PC-9 (cell line): ENCODE measurements at regions not wholly inside any gene's neighbourhood (a gene's known extent, or its start where the extent isn't known, plus 50 kb on each side); places are given as distances from the start of the nearest gene placed in this dataset.
"Not testable (repeated sequence)": the region's sequence is repeated elsewhere in the genome, so short reads cannot be mapped to it uniquely, and the experiment has no call there.

Source experiments
- BruUV-seq: library from RNA; stranded (reverse); fragments of 400-500 nt; replicated peaks from 2 replicates; lab custom pipeline; 2021; lab: Mats Ljungman, UMichigan
- CTCF ChIA-PET: fragments of 300-600 bp; sonication (Branson Sonifier 250); formaldehyde crosslinking; loops from one replicate; lab custom pipeline; 2022; ENCODE audit warnings: antibody characterized with exemption; lab: Charles Lee
- POLR2A ChIA-PET: fragments of 300-600 bp; sonication (Branson Sonifier 250); formaldehyde crosslinking; loops from one replicate; lab custom pipeline; 2022; ENCODE audit warnings: antibody characterized with exemption; ENCODE audit not compliant: unreplicated experiment; lab: Charles Lee
- DNase-seq, 2 experiments: peaks; one replicate each; pipeline versions ENCODE4 v3.0.0 to v3.0.0-alpha.2; 2015 to 2022; ENCODE audit warnings: mixed read lengths in 1 of 2
- H2AFZ ChIP-seq: fragments of 200-600 bp; sonication (generic); 2 replicates; pipeline ENCODE4 v1.8.1; 2017; ENCODE audit warnings: antibody characterized with exemption
- H3F3A ChIP-seq: fragments of 200-600 bp; sonication (generic); 2 replicates; pipeline ENCODE4 v1.8.1; 2017; ENCODE audit warnings: antibody characterized with exemption, mild to moderate bottlenecking, low read depth; ENCODE audit not compliant: insufficient read depth
- H3K27ac ChIP-seq: fragments of 200-600 bp; sonication (generic); 2 replicates; pipeline ENCODE4 v1.6.1; 2016; ENCODE audit warnings: mixed run types
- H3K27me3 ChIP-seq: fragments of 200-600 bp; sonication (generic); 2 replicates; pipeline ENCODE4 v1.6.1; 2016; ENCODE audit warnings: low read depth, mixed run types; ENCODE audit not compliant: insufficient read depth
- H3K36me3 ChIP-seq: fragments of 200-600 bp; sonication (generic); 2 replicates; pipeline ENCODE4 v1.6.1; 2016; ENCODE audit warnings: low read depth, mixed run types
- H3K4me1 ChIP-seq: fragments of 200-600 bp; sonication (generic); replicated peaks from 2 replicates; pipeline ENCODE4 v1.6.1; 2016; ENCODE audit warnings: mixed run types; ENCODE audit not compliant: insufficient read depth
- H3K4me2 ChIP-seq: fragments of 200-600 bp; sonication (generic); 2 replicates; pipeline ENCODE4 v1.6.1; 2017; ENCODE audit warnings: mixed run types
- H3K4me3 ChIP-seq: fragments of 200-600 bp; sonication (generic); 2 replicates; pipeline ENCODE4 v1.6.1; 2016; ENCODE audit warnings: mixed run types
- H3K79me2 ChIP-seq: fragments of 200-600 bp; sonication (generic); 2 replicates; pipeline ENCODE4 v1.6.1; 2017; ENCODE audit warnings: low read depth, mixed run types
- H3K9me2 ChIP-seq: fragments of 200-600 bp; sonication (generic); 2 replicates; pipeline ENCODE4 v1.8.1; 2017; ENCODE audit warnings: mild to moderate bottlenecking; ENCODE audit not compliant: insufficient read depth
- H3K9me3 ChIP-seq: fragments of 200-600 bp; sonication (generic); 2 replicates; pipeline ENCODE4 v1.8.1; 2016; ENCODE audit warnings: low read depth; ENCODE audit not compliant: insufficient read depth
- H4K20me1 ChIP-seq: fragments of 200-600 bp; sonication (generic); 2 replicates; pipeline ENCODE4 v1.8.1; 2017; ENCODE audit not compliant: insufficient read depth
- EZH2 ChIP-seq: fragments of 200-600 bp; sonication (generic); IDR thresholded peaks from 2 replicates; pipeline ENCODE4 v1.8.0; 2017; ENCODE audit warnings: antibody characterized with exemption, low read depth
- intact Hi-C: fragments of 100-400 bp; cut with micrococcal nuclease; formaldehyde crosslinking; loops from one replicate; pipeline ENCODE4 v1.10.0; 2022; ENCODE audit not compliant: unreplicated experiment
- TF ChIP-seq, protein P1 (sequence below): fragments of 200-600 bp; sonication (generic); conservative IDR thresholded peaks from 2 replicates; pipeline ENCODE4 v1.6.1; 2017; ENCODE audit warnings: mixed run types, antibody characterized with exemption, mild to moderate bottlenecking, moderate library complexity

DNA sequence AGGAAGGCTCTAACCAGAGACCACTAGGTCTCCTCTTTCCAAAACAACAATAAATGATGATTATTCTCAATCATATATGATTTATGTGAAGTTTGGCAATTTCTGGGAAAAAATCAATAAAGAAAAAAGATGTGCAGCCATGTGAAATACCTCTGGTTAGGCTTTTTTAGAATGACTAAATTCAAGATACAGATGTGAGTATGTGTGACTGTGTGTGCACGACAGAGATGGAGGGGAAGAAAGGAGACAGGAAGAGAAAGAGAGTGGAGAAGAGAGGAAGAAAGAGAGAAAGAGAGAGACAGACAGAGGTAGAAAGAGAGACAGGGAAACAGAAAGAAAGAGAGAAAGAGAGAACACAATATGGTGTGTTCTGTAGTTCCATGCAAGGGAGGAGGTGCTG, 558.6 kb upstream of the CDH5 start:
- Histone ChIP-seq H3K9me3 (no peaks in the 10 kb centered on the region), H3K9me2 (no peaks in the 10 kb centered on the region), H3K27me3 (peaks cover 15% of the 10 kb centered on the region), H3F3A (no peaks in the 10 kb centered on the region), H3K27ac (no peak overlapping the region), H3K79me2 (no peaks in the 10 kb centered on the region), H3K4me3 (no peak overlapping the region), H3K4me1 (no peaks in the 10 kb centered on the region), H4K20me1 (no peaks in the 10 kb centered on the region), H3K4me2 (no peak overlapping the region), H2AFZ (no peak overlapping the region), H3K36me3 (no peaks in the 10 kb centered on the region)
- DNase-seq = no peak
- TF ChIP-seq EZH2 = no peak
- TF ChIP-seq, protein P1, sequence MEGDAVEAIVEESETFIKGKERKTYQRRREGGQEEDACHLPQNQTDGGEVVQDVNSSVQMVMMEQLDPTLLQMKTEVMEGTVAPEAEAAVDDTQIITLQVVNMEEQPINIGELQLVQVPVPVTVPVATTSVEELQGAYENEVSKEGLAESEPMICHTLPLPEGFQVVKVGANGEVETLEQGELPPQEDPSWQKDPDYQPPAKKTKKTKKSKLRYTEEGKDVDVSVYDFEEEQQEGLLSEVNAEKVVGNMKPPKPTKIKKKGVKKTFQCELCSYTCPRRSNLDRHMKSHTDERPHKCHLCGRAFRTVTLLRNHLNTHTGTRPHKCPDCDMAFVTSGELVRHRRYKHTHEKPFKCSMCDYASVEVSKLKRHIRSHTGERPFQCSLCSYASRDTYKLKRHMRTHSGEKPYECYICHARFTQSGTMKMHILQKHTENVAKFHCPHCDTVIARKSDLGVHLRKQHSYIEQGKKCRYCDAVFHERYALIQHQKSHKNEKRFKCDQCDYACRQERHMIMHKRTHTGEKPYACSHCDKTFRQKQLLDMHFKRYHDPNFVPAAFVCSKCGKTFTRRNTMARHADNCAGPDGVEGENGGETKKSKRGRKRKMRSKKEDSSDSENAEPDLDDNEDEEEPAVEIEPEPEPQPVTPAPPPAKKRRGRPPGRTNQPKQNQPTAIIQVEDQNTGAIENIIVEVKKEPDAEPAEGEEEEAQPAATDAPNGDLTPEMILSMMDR = no peak
- POLR2A ChIA-PET = no interaction called here
- intact Hi-C loops = no loop called here
- no TSS peak for BruUV-seq
- CTCF ChIA-PET = no interaction called here

DNA sequence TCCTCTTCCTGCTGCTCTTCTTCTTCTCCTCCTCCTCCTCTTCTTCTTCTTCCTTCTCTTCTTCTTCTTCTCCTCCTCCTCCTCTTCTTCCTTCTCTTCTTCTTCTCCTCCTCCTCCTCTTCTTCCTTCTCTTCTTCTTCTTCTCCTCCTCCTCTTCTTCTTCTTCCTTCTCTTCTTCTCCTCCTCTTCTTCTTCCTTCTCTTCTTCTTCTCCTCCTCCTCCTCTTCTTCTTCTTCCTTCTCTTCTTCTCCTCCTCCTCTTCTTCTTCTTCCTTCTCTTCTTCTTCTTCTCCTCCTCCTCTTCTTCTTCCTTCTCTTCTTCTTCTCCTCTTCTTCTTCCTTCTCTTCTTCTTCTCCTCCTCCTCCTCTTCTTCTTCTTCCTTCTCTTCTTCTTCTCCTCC, 560.8 kb upstream of the CDH5 start:
- H3K9me2 ChIP-seq, H3K9me3 ChIP-seq, H4K20me1 ChIP-seq, H3K27ac ChIP-seq, POLR2A ChIA-PET, H3K4me3 ChIP-seq, H3K36me3 ChIP-seq, H3K4me2 ChIP-seq, H3K27me3 ChIP-seq, H3K4me1 ChIP-seq, BruUV-seq, CTCF ChIA-PET, DNase-seq, intact Hi-C loops, H2AFZ ChIP-seq, H3K79me2 ChIP-seq, H3F3A ChIP-seq: not testable (repeated sequence)

DNA sequence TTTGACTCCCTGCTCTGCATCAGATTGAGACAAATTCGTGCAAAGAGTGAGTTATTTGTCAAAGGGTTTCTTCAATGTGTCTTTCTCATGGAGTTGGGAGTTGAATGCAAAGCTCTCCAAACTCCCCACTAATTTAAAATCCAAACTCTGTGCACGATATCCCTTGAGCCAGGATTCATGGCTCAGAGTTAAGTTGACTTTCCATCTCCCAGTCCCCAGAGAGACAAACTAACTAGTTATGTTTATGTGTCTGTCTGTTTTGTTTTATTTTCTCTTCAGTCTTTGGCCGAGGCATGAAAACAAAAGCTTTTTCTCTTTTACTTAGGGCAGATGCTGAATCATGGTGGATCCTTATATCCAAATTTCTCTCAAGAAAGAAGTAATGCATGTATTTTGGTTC, 570.0 kb upstream of the CDH5 start:
- no TSS peak for BruUV-seq
- H3K4me2 ChIP-seq = no peak overlapping the region
- H3K27me3 ChIP-seq = no peaks in the 10 kb centered on the region
- no peaks in the 10 kb centered on the region for H3F3A ChIP-seq
- no peak for DNase-seq
- no peak overlapping the region for H3K4me3 ChIP-seq
- no peaks in the 10 kb centered on the region for H3K9me2 ChIP-seq
- intact Hi-C loops = no loop called here
- ChIA-PET POLR2A (no interaction called here), CTCF (no interaction called here)
- no peak for TF ChIP-seq EZH2
- TF ChIP-seq, protein P1 = no peak
- H2AFZ ChIP-seq = no peak overlapping the region
- no peak overlapping the region for H3K27ac ChIP-seq
- H3K79me2 ChIP-seq = no peaks in the 10 kb centered on the region
- no peaks in the 10 kb centered on the region for H4K20me1 ChIP-seq
- H3K4me1 ChIP-seq = no peaks in the 10 kb centered on the region
- H3K36me3 ChIP-seq = no peaks in the 10 kb centered on the region
- no peaks in the 10 kb centered on the region for H3K9me3 ChIP-seq

DNA sequence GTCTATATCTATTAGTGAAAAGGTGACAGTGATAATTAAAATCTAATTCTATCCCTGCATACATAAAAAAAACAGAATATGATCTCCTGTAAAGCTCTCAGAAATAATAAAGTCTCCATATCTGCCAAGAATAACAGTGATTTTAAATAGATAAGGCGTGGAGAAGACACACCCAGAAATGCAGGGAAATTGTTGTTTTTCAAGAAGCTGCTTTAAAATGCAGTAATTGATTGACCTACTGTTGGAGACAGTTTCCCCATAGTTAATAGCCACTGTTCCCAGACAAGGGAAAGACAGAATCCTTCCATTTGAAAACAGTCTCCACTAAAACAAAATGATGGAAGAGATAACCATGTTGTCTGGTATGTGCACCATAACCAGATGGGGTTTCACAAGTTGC, 571.5 kb upstream of the CDH5 start:
- Histone ChIP-seq H3K27me3 (no peaks in the 10 kb centered on the region), H3K4me3 (no peak overlapping the region), H4K20me1 (no peaks in the 10 kb centered on the region), H3K9me3 (no peaks in the 10 kb centered on the region), H3K79me2 (no peaks in the 10 kb centered on the region), H3K36me3 (no peaks in the 10 kb centered on the region), H3K4me2 (no peak overlapping the region), H2AFZ (no peak overlapping the region), H3K27ac (no peak overlapping the region), H3K9me2 (no peaks in the 10 kb centered on the region), H3K4me1 (no peaks in the 10 kb centered on the region), H3F3A (no peaks in the 10 kb centered on the region)
- CTCF ChIA-PET = no interaction called here
- DNase-seq = no peak
- TF ChIP-seq, protein P1 = no peak
- no peak for TF ChIP-seq EZH2
- no TSS peak for BruUV-seq
- POLR2A ChIA-PET = interaction anchor here (0.6 kb wide), 1 partner anchor 365 kb away, joined by 3 read pairs; no protein-coding TSS in a partner anchor
- intact Hi-C loops = no loop called here
